Breast epithelium (tissue), 4 donors: ENCODE measurements at regions not wholly inside any gene's neighbourhood (a gene's known extent, or its start where the extent isn't known, plus 50 kb on each side); places are given as distances from the start of the nearest gene placed in this dataset.

Source experiments
- DNase-seq, 2 donors: peaks; one replicate each; pipeline ENCODE4 v3.0.0-alpha.2; 2019; ENCODE audit warnings: low spot score in 2 of 2
- H3K27ac ChIP-seq, 2 donors: fragments of 200-600 bp; sonication (generic) in 1 of 2; one replicate each; pipeline ENCODE4 v1.5.1; 2016 to 2019; ENCODE audit warnings: mild to moderate bottlenecking in 1 of 2
- H3K27me3 ChIP-seq, 2 donors: fragments of 200-600 bp; sonication (generic) in 1 of 2; one replicate each; pipeline versions ENCODE4 v1.5.1 to v1.6.0; 2017 to 2019; ENCODE audit warnings: control low read depth in 1 of 2, mild to moderate bottlenecking in 1 of 2
- H3K36me3 ChIP-seq: fragments of 200-600 bp; one replicate; pipeline ENCODE4 v1.5.1; 2019
- H3K4me1 ChIP-seq, 2 donors: fragments of 200-600 bp; sonication (generic); one replicate each; pipeline ENCODE4 v1.5.1; 2016 to 2019; ENCODE audit warnings: control low read depth in 1 of 2
- H3K4me3 ChIP-seq, 3 donors: fragments of 200-600 bp; sonication (generic); 1 replicate in 2 of 3; 2 replicates in 1 of 3; pipeline ENCODE4 v1.5.1; 2016 to 2019; ENCODE audit warnings: mild to moderate bottlenecking in 3 of 3, moderate library complexity in 2 of 3
- H3K9me3 ChIP-seq, 2 donors: fragments of 200-600 bp; sonication (generic) in 1 of 2; one replicate each; pipeline ENCODE4 v1.5.1; 2016 to 2019; ENCODE audit warnings: control low read depth in 1 of 2
- POLR2A ChIP-seq: fragments of 450-650 bp; IDR thresholded peaks from one replicate; pipeline ENCODE4 v1.6.1; 2016; ENCODE audit warnings: antibody characterized with exemption, mild to moderate bottlenecking, moderate library complexity
- POLR2AphosphoS5 ChIP-seq, 3 donors: sonication (generic); formaldehyde crosslinking; IDR thresholded peaks; one replicate each; pipeline ENCODE4 v1.6.1; 2017; ENCODE audit warnings: antibody characterized with exemption in 3 of 3
- intact Hi-C: fragments of 100-400 bp; cut with DNase I; formaldehyde crosslinking; loops from one replicate; pipeline ENCODE4 v1.15.1; 2023; ENCODE audit warnings: low total_unique reads
- TF ChIP-seq, protein P1 (sequence below), 3 donors: fragments of 450-650 bp; IDR thresholded peaks; one replicate each; pipeline ENCODE4 v1.5.1; 2016 to 2017; ENCODE audit warnings: antibody characterized with exemption in 3 of 3, mild to moderate bottlenecking in 3 of 3, moderate library complexity in 3 of 3

GRCh38 chr10:58971796-58972491 lies 204.5 kb upstream of the PHYHIPL start:
- TF ChIP-seq POLR2AphosphoS5 (IDR thresholded peaks at IDR 0.05), result no peak
- Histone ChIP-seq H3K27me3 (no peaks in the 10 kb centered on the region), H3K4me3 (no peak overlapping the region), H3K27ac (no peak overlapping the region), H3K4me1 (no peaks in the 10 kb centered on the region), H3K36me3 (no peaks in the 10 kb centered on the region), H3K9me3 (no peaks in the 10 kb centered on the region)
- intact Hi-C loops, result no loop called here
- DNase-seq, result no peak

- Histone ChIP-seq H3K4me1 (no peaks in the 10 kb centered on the region), H3K4me3 (no peak overlapping the region), H3K9me3 (no peaks in the 10 kb centered on the region), H3K36me3 (no peaks in the 10 kb centered on the region), H3K27me3 (no peaks in the 10 kb centered on the region), H3K27ac (no peak overlapping the region)
- no peak for DNase-seq
- TF ChIP-seq, protein P1, sequence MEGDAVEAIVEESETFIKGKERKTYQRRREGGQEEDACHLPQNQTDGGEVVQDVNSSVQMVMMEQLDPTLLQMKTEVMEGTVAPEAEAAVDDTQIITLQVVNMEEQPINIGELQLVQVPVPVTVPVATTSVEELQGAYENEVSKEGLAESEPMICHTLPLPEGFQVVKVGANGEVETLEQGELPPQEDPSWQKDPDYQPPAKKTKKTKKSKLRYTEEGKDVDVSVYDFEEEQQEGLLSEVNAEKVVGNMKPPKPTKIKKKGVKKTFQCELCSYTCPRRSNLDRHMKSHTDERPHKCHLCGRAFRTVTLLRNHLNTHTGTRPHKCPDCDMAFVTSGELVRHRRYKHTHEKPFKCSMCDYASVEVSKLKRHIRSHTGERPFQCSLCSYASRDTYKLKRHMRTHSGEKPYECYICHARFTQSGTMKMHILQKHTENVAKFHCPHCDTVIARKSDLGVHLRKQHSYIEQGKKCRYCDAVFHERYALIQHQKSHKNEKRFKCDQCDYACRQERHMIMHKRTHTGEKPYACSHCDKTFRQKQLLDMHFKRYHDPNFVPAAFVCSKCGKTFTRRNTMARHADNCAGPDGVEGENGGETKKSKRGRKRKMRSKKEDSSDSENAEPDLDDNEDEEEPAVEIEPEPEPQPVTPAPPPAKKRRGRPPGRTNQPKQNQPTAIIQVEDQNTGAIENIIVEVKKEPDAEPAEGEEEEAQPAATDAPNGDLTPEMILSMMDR (IDR thresholded peaks at IDR 0.05), result no peak
- TF ChIP-seq POLR2AphosphoS5 (IDR thresholded peaks at IDR 0.05), result no peak
- TF ChIP-seq POLR2A, result no peak
- intact Hi-C loops, result no loop called here
These were observed 203.7 kb upstream of the PHYHIPL start for GRCh38 chr10:58972576-58973234.

DNA sequence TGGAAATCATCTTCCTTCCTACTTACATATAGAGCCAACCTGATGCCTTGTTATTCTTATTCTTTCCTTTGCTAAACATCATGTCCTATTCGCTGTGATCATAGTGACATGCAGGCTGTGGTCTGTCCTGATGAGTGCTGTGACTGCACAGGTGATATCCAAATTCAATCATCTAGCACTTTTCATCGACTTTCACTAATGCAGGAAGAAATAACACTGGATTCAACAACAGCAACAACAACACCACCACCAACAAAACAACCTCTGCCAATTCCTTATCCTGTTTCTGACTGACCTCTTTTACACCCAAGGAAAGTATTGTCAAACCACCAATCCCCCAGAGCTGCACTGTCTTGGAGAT lies 203.2 kb upstream of the PHYHIPL start:
- TF ChIP-seq POLR2A (no peak), POLR2AphosphoS5 (IDR thresholded peaks at IDR 0.05) (no peak)
- TF ChIP-seq, protein P1 (IDR thresholded peaks at IDR 0.05), result no peak
- intact Hi-C loops, result no loop called here

GRCh38 chr10:58976254-58976653 lies 200.2 kb upstream of the PHYHIPL start:
- TF ChIP-seq, protein P1 (IDR thresholded peaks at IDR 0.05), result no peak
- TF ChIP-seq POLR2AphosphoS5 (IDR thresholded peaks at IDR 0.05) (no peak), POLR2A (no peak)

More for the DNA sequence above, 203.2 kb upstream of the PHYHIPL start:
- no peaks in the 10 kb centered on the region for H3K36me3 ChIP-seq
- no peaks in the 10 kb centered on the region for H3K27me3 ChIP-seq
- H3K27ac ChIP-seq, result no peak overlapping the region
- H3K9me3 ChIP-seq, result no peaks in the 10 kb centered on the region
- no peak for DNase-seq
- no peaks in the 10 kb centered on the region for H3K4me1 ChIP-seq
- no peak overlapping the region for H3K4me3 ChIP-seq

DNA sequence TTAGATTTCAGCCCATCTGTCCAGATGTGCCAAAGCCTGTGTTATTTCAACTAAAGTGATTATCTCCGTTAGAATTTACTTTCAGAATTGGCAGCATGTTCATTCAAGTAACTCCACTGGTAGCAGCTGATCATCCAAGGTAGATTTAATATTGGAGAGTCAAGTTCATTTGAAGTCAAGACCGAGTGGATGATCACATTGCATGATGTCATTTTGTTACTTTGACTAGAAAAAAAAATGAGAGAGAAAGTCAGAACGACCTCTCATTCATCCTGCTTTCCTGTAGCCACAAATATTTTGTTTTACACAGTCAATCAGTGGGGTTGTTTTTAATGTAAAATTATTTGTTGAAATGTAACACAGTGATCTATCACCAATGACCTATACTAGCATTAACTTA lies 196.7 kb upstream of the PHYHIPL start:
- TF ChIP-seq POLR2AphosphoS5 (IDR thresholded peaks at IDR 0.05) (no peak), POLR2A (no peak)
- TF ChIP-seq, protein P1 (IDR thresholded peaks at IDR 0.05), result no peak
- no peak overlapping the region for H3K4me3 ChIP-seq
- no peaks in the 10 kb centered on the region for H3K27me3 ChIP-seq
- no peaks in the 10 kb centered on the region for H3K4me1 ChIP-seq
- no peak for DNase-seq
- no peaks in the 10 kb centered on the region for H3K9me3 ChIP-seq
- H3K27ac ChIP-seq, result no peak overlapping the region
- no peaks in the 10 kb centered on the region for H3K36me3 ChIP-seq
- intact Hi-C loops, result no loop called here

More at GRCh38 chr10:58976254-58976653, 200.2 kb upstream of the PHYHIPL start:
- no peaks in the 10 kb centered on the region for H3K4me1 ChIP-seq
- H3K9me3 ChIP-seq, result no peaks in the 10 kb centered on the region
- H3K4me3 ChIP-seq, result no peak overlapping the region
- no peaks in the 10 kb centered on the region for H3K27me3 ChIP-seq
- no peaks in the 10 kb centered on the region for H3K36me3 ChIP-seq
- DNase-seq, result no peak
- intact Hi-C loops, result no loop called here
- H3K27ac ChIP-seq, result no peak overlapping the region
